ENCODE measurements at regions not wholly inside any gene's neighbourhood (a gene's known extent, or its start where the extent isn't known, plus 50 kb on each side); places are given as distances from the start of the nearest gene placed in this dataset.
"Not testable (repeated sequence)": the region's sequence is repeated elsewhere in the genome, so short reads cannot be mapped to it uniquely, and the experiment has no call there.

- DNase-seq (ENCODE audit: extremely low read depth in 1 of 11, low read depth in 9 of 11, low spot score in 4 of 11): no peak
Observed at GRCh38 chr13:27327633-27328032, 57.0 kb downstream of the RASL11A start.

- DNase-seq (ENCODE audit: extremely low read depth in 1 of 11, low read depth in 9 of 11, low spot score in 4 of 11): no peak
Observed at GRCh38 chr13:27329210-27329609, 58.6 kb downstream of the RASL11A start.

- DNase-seq (ENCODE audit: extremely low read depth in 1 of 11, low read depth in 9 of 11, low spot score in 4 of 11): no peak
Observed at GRCh38 chr13:27334774-27335435, 64.3 kb downstream of the RASL11A start.

- no peak for DNase-seq (ENCODE audit: extremely low read depth in 1 of 11, low read depth in 9 of 11, low spot score in 4 of 11)
Observed at GRCh38 chr13:27336014-27336673, 65.5 kb downstream of the RASL11A start.

- DNase-seq (ENCODE audit: extremely low read depth in 1 of 11, low read depth in 9 of 11, low spot score in 4 of 11): no peak
Observed at GRCh38 chr13:27338207-27338606, 67.6 kb downstream of the RASL11A start.

- DNase-seq (ENCODE audit: extremely low read depth in 1 of 11, low read depth in 9 of 11, low spot score in 4 of 11): no peak
Observed at GRCh38 chr13:27338816-27339215, 68.2 kb downstream of the RASL11A start.

- no peak for DNase-seq (ENCODE audit: extremely low read depth in 1 of 11, low read depth in 9 of 11, low spot score in 4 of 11)
Observed at GRCh38 chr13:27339299-27339698, 68.7 kb downstream of the RASL11A start.

- peak in 5 of 11 donors; percentile 20 to 66 (median 52) for DNase-seq (ENCODE audit: extremely low read depth in 1 of 11, low read depth in 9 of 11, low spot score in 4 of 11)
Observed at GRCh38 chr13:27341616-27342015, 71.0 kb downstream of the RASL11A start.

GRCh38 chr13:27347211-27347772, 76.7 kb downstream of the RASL11A start:
- no peak for DNase-seq (ENCODE audit: extremely low read depth in 1 of 11, low read depth in 9 of 11, low spot score in 4 of 11)

GRCh38 chr13:27348461-27348860, 76.0 kb upstream of the GTF3A start:
- DNase-seq (ENCODE audit: extremely low read depth in 1 of 11, low read depth in 9 of 11, low spot score in 4 of 11): no peak

GRCh38 chr13:27349458-27349857, 75.0 kb upstream of the GTF3A start:
- no peak for DNase-seq (ENCODE audit: extremely low read depth in 1 of 11, low read depth in 9 of 11, low spot score in 4 of 11)

GRCh38 chr13:27350825-27351224, 73.6 kb upstream of the GTF3A start:
- DNase-seq (ENCODE audit: extremely low read depth in 1 of 11, low read depth in 9 of 11, low spot score in 4 of 11): not testable (repeated sequence)

- DNase-seq (ENCODE audit: extremely low read depth in 1 of 11, low read depth in 9 of 11, low spot score in 4 of 11): no peak
Observed at GRCh38 chr13:27352698-27353097, 71.7 kb upstream of the GTF3A start.

- DNase-seq (ENCODE audit: extremely low read depth in 1 of 11, low read depth in 9 of 11, low spot score in 4 of 11): no peak
Observed at GRCh38 chr13:27353166-27353583, 71.2 kb upstream of the GTF3A start.

- DNase-seq (ENCODE audit: extremely low read depth in 1 of 11, low read depth in 9 of 11, low spot score in 4 of 11): no peak
Observed at GRCh38 chr13:27353708-27354107, 70.7 kb upstream of the GTF3A start.

GRCh38 chr13:27354379-27354778, 70.0 kb upstream of the GTF3A start:
- no peak for DNase-seq (ENCODE audit: extremely low read depth in 1 of 11, low read depth in 9 of 11, low spot score in 4 of 11)

- DNase-seq (ENCODE audit: extremely low read depth in 1 of 11, low read depth in 9 of 11, low spot score in 4 of 11): no peak
Observed at GRCh38 chr13:27355894-27356293, 68.5 kb upstream of the GTF3A start.

- DNase-seq (ENCODE audit: extremely low read depth in 1 of 11, low read depth in 9 of 11, low spot score in 4 of 11): no peak
Observed at GRCh38 chr13:27358420-27358819, 66.0 kb upstream of the GTF3A start.

GRCh38 chr13:27359199-27359821, 65.1 kb upstream of the GTF3A start:
- peak in 3 of 11 donors; percentile 45 to 56 (median 50) for DNase-seq (ENCODE audit: extremely low read depth in 1 of 11, low read depth in 9 of 11, low spot score in 4 of 11)

GRCh38 chr13:27360562-27360961, 63.9 kb upstream of the GTF3A start:
- DNase-seq (ENCODE audit: extremely low read depth in 1 of 11, low read depth in 9 of 11, low spot score in 4 of 11): no peak
